HepG2 (cell line): ENCODE measurements at regions not wholly inside any gene's neighbourhood (a gene's known extent, or its start where the extent isn't known, plus 50 kb on each side); places are given as distances from the start of the nearest gene placed in this dataset.

Experiments used
- ATAC-seq: fragments of 200-7000 bp; cut with Tn5 transposase; 3 replicates; pipeline ENCODE4 v1.9.1; 2020; ENCODE audit warnings: mild to moderate bottlenecking, moderate library complexity
- BruUV-seq: library from RNA; stranded (reverse); fragments of 400-500 nt; replicated peaks from 2 replicates; lab custom pipeline; 2021; lab: Mats Ljungman, UMichigan
- CTCF ChIA-PET: fragments of 300-600 bp; formaldehyde crosslinking; extraction: SDS; loops from one replicate; lab custom pipeline; 2021; ENCODE audit warnings: low total read pairs, inconsistent platforms, low intra/inter-chr PET ratio; lab: Yijun Ruan, JAX
- POLR2A ChIA-PET: fragments of 350-600 bp; sonication (Branson Sonifier 250); formaldehyde crosslinking; loops from one replicate; lab custom pipeline; 2020; ENCODE audit warnings: antibody characterized with exemption, inconsistent platforms; lab: Yijun Ruan, JAX
- DNase-seq: peaks from one replicate; pipeline ENCODE4 v3.0.0-alpha.2; 2015; ENCODE audit warnings: low spot score
- FAIRE-seq: peaks from 3 replicates; lab custom pipeline; 2011; peaks lifted over from hg19 to GRCh38; lab: Jason Lieb, UNC
- H2AFZ ChIP-seq: one replicate; pipeline ENCODE4 v1.6.1; 2011; ENCODE audit warnings: low read length, inconsistent platforms
- H3K27ac ChIP-seq: fragments of 300-600 bp; 3 replicates; pipeline ENCODE4 v1.8.0; 2011; ENCODE audit warnings: mixed run types, mild to moderate bottlenecking, mixed read lengths, low read length, inconsistent platforms; ENCODE audit not compliant: insufficient read depth; ENCODE audit errors: extremely low read length
- H3K27me3 ChIP-seq, 2 experiments: fragments of 200-600 bp in 1 of 2; 2 replicates in 1 of 2; 3 replicates in 1 of 2; pipeline versions ENCODE4 v1.6.0 to v1.8.0; 2011; ENCODE audit warnings: low read length in 2 of 2, mild to moderate bottlenecking in 2 of 2, moderate library complexity in 2 of 2, inconsistent platforms in 1 of 2; ENCODE audit not compliant: insufficient read depth in 2 of 2, control insufficient read depth in 1 of 2
- H3K36me3 ChIP-seq, 2 experiments: fragments of 200-600 bp in 1 of 2; replicated peaks in 1 of 2; 2 replicates in 1 of 2; 3 replicates in 1 of 2; pipeline versions ENCODE4 v1.5.1 to v1.8.0; 2011; ENCODE audit warnings: low read length in 2 of 2, inconsistent platforms in 1 of 2; ENCODE audit not compliant: insufficient read depth in 2 of 2, control insufficient read depth in 1 of 2
- H3K4me1 ChIP-seq: 2 replicates; pipeline ENCODE4 v1.5.1; 2012; ENCODE audit warnings: low read length, inconsistent platforms; ENCODE audit not compliant: insufficient read depth
- H3K4me2 ChIP-seq: 2 replicates; pipeline ENCODE4 v1.6.0; 2011; ENCODE audit warnings: low read depth, low read length, inconsistent platforms
- H3K4me3 ChIP-seq, 3 experiments: fragments of 200-600 bp in 1 of 3; sonication (generic), shearing (Covaris generic) in 1 of 3; replicated peaks in 1 of 3; 2 replicates each; pipeline ENCODE4 v1.5.1; 2011 to 2016; ENCODE audit warnings: low read length in 3 of 3, inconsistent platforms in 2 of 3, low read depth in 2 of 3, mild to moderate bottlenecking in 2 of 3, control low read depth in 1 of 3, mixed read lengths in 1 of 3; ENCODE audit not compliant: insufficient read depth in 1 of 3
- H3K79me2 ChIP-seq: one replicate; pipeline ENCODE4 v1.6.1; 2011; ENCODE audit warnings: low read length, inconsistent platforms; ENCODE audit not compliant: insufficient read depth
- H3K9ac ChIP-seq: 2 replicates; pipeline ENCODE4 v1.6.0; 2011; ENCODE audit warnings: mild to moderate bottlenecking, low read depth, low read length, inconsistent platforms; ENCODE audit not compliant: insufficient read depth
- H3K9me3 ChIP-seq: 2 replicates; pipeline ENCODE4 v1.5.1; 2012; ENCODE audit warnings: mild to moderate bottlenecking, low read length
- H4K20me1 ChIP-seq: 2 replicates; pipeline ENCODE4 v1.6.0; 2011; ENCODE audit warnings: inconsistent platforms, mild to moderate bottlenecking, low read length, moderate library complexity; ENCODE audit not compliant: insufficient read depth
- ARNTL ChIP-seq: sonication (generic); formaldehyde crosslinking; IDR thresholded peaks from 2 replicates; pipeline ENCODE4 v1.4.0; 2020; ENCODE audit warnings: mild to moderate bottlenecking, missing genetic modification reagents
- CENPX ChIP-seq: sonication (generic); formaldehyde crosslinking; IDR thresholded peaks from 2 replicates; pipeline ENCODE4 v1.9.0; 2021; ENCODE audit warnings: mild to moderate bottlenecking, missing genetic modification reagents, moderate library complexity
- KDM2A ChIP-seq: sonication (generic); formaldehyde crosslinking; IDR thresholded peaks from 2 replicates; pipeline ENCODE4 v1.4.0; 2020; ENCODE audit warnings: low read depth, missing genetic modification reagents, borderline replicate concordance
- MZF1 ChIP-seq: sonication (generic); formaldehyde crosslinking; IDR thresholded peaks from 2 replicates; pipeline ENCODE4 v1.8.1; 2023; ENCODE audit warnings: mild to moderate bottlenecking, missing genetic modification reagents, borderline replicate concordance
- NFE2L1 ChIP-seq: sonication (generic); formaldehyde crosslinking; IDR thresholded peaks from 2 replicates; pipeline ENCODE4 v1.4.0; 2020; ENCODE audit warnings: missing genetic modification reagents, mild to moderate bottlenecking, borderline replicate concordance
- PHB2 ChIP-seq: fragments of 450-650 bp; IDR thresholded peaks from 2 replicates; pipeline ENCODE4 v1.6.1; 2018; ENCODE audit not compliant: partially characterized antibody
- SMAD9 ChIP-seq: sonication (generic); formaldehyde crosslinking; IDR thresholded peaks from 2 replicates; pipeline ENCODE4 v1.5.1; 2020; ENCODE audit warnings: mild to moderate bottlenecking, missing genetic modification reagents
- SMARCC2 ChIP-seq: fragments of 450-650 bp; IDR thresholded peaks from 2 replicates; pipeline ENCODE4 v1.6.1; 2017; ENCODE audit warnings: antibody characterized with exemption, mild to moderate bottlenecking
- ZBTB4 ChIP-seq: sonication (generic); formaldehyde crosslinking; IDR thresholded peaks from 2 replicates; pipeline ENCODE4 v1.4.0; 2020; ENCODE audit warnings: missing genetic modification reagents, mild to moderate bottlenecking, borderline replicate concordance
- ZBTB46 ChIP-seq: sonication (generic); formaldehyde crosslinking; IDR thresholded peaks from 2 replicates; pipeline ENCODE4 v1.4.0; 2020; ENCODE audit warnings: mild to moderate bottlenecking, missing genetic modification reagents, borderline replicate concordance
- ZBTB7A ChIP-seq: sonication (generic); formaldehyde crosslinking; IDR thresholded peaks from 2 replicates; pipeline ENCODE4 v1.8.0; 2022; ENCODE audit warnings: mild to moderate bottlenecking, missing genetic modification reagents
- ZNF354B ChIP-seq: sonication (generic); formaldehyde crosslinking; IDR thresholded peaks from 2 replicates; pipeline ENCODE4 v1.8.0; 2022; ENCODE audit warnings: mild to moderate bottlenecking, missing genetic modification reagents
- WGBS: methylation state at CpG from one replicate; pipeline ENCODE4 v1.1.6; 2017; ENCODE audit warnings: low lambda C conversion rate; 5-methylcytosine and 5-hydroxymethylcytosine counted together
- in situ Hi-C: cut with HindIII; loops from 2 replicates; pipeline ENCODE4 v1.10.0; 2017; ENCODE audit warnings: low pct_unique_long_range_greater_than_20kb; ENCODE audit not compliant: extremely low pct_ligation_motif_present
- intact Hi-C: fragments of 100-400 bp; cut with micrococcal nuclease; formaldehyde crosslinking; loops from one replicate; pipeline ENCODE4 v1.10.0; 2022; ENCODE audit not compliant: unreplicated experiment
- TF ChIP-seq, protein P1 (sequence below): sonication (generic); formaldehyde crosslinking; IDR thresholded peaks from 2 replicates; pipeline ENCODE4 v1.9.0; 2021; ENCODE audit warnings: missing genetic modification reagents, borderline replicate concordance
- TF ChIP-seq, protein P2 (sequence below): sonication (generic); formaldehyde crosslinking; IDR thresholded peaks from 2 replicates; pipeline ENCODE4 v1.9.0; 2022; ENCODE audit warnings: missing genetic modification reagents, mild to moderate bottlenecking, borderline replicate concordance

GRCh38 chr12:58470266-58471010 is 449.9 kb downstream of the LRIG3 start:
- Histone ChIP-seq H2AFZ (no peak overlapping the region), H3K27ac (no peak overlapping the region), H3K27me3 (no peaks in the 10 kb centered on the region), H3K9me3 (no peaks in the 10 kb centered on the region; the same call in 1 of the 2 replicates), H3K4me3 (no peak overlapping the region), H3K36me3 (no peaks in the 10 kb centered on the region), H3K9ac (no peak overlapping the region), H3K79me2 (no peaks in the 10 kb centered on the region), H4K20me1 (no peaks in the 10 kb centered on the region), H3K4me1 (no peaks in the 10 kb centered on the region), H3K4me2 (no peak overlapping the region)
- no peak for DNase-seq
- WGBS = 0% methylated on average over 1 of the region's 1 CpG
- no peak for FAIRE-seq
- ChIA-PET POLR2A (no interaction called here), CTCF (no interaction called here)
- in situ Hi-C loops (no loop called here), intact Hi-C loops (no loop called here)
- no peak for TF ChIP-seq ZNF354B (CRISPR knock-in tag)
- TF ChIP-seq ZBTB7A (CRISPR knock-in tag) = no peak
- no peak for TF ChIP-seq ARNTL (CRISPR knock-in tag)
- TF ChIP-seq NFE2L1 (CRISPR knock-in tag) = no peak
- no peak for TF ChIP-seq PHB2
- TF ChIP-seq, protein P1, sequence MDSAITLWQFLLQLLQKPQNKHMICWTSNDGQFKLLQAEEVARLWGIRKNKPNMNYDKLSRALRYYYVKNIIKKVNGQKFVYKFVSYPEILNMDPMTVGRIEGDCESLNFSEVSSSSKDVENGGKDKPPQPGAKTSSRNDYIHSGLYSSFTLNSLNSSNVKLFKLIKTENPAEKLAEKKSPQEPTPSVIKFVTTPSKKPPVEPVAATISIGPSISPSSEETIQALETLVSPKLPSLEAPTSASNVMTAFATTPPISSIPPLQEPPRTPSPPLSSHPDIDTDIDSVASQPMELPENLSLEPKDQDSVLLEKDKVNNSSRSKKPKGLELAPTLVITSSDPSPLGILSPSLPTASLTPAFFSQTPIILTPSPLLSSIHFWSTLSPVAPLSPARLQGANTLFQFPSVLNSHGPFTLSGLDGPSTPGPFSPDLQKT (CRISPR knock-in tag) = no peak
- TF ChIP-seq SMAD9 (CRISPR knock-in tag) = no peak
- TF ChIP-seq SMARCC2 = no peak
- TF ChIP-seq ZBTB4 (CRISPR knock-in tag) = no peak
- no peak for TF ChIP-seq MZF1 (CRISPR knock-in tag)
- no peak for TF ChIP-seq CENPX (CRISPR knock-in tag)
- TF ChIP-seq ZBTB46 (CRISPR knock-in tag) = no peak
- TF ChIP-seq KDM2A (CRISPR knock-in tag) = no peak
- TF ChIP-seq, protein P2, sequence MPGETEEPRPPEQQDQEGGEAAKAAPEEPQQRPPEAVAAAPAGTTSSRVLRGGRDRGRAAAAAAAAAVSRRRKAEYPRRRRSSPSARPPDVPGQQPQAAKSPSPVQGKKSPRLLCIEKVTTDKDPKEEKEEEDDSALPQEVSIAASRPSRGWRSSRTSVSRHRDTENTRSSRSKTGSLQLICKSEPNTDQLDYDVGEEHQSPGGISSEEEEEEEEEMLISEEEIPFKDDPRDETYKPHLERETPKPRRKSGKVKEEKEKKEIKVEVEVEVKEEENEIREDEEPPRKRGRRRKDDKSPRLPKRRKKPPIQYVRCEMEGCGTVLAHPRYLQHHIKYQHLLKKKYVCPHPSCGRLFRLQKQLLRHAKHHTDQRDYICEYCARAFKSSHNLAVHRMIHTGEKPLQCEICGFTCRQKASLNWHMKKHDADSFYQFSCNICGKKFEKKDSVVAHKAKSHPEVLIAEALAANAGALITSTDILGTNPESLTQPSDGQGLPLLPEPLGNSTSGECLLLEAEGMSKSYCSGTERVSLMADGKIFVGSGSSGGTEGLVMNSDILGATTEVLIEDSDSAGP (CRISPR knock-in tag) = no peak
- BruUV-seq = no TSS peak
- no peak for ATAC-seq
